ENCODE measurements at regions not wholly inside any gene's neighbourhood (a gene's known extent, or its start where the extent isn't known, plus 50 kb on each side); places are given as distances from the start of the nearest gene placed in this dataset.
"Not testable (repeated sequence)": the region's sequence is repeated elsewhere in the genome, so short reads cannot be mapped to it uniquely, and the experiment has no call there.

DNA sequence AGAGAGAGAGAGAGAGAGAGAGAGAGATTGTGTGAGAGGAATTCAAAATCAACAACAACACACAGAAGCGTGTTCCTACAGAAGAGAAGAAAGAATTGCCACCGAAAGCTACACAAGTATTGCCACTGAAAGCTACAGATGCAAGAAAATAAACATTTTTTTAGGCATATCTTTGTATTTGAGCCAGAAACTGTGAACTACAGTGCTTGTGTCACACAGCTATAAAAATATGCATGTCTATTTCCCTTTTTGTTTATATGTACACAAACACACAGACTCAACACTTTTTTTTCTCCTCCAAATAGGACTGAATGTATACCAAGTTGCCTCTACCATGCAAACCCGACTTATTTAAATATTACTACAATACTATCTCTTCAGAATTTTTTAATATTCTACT is 290.4 kb downstream of the SLITRK5 start:
- intact Hi-C loops (cut with micrococcal nuclease), result no loop called here
- Histone ChIP-seq H3K4me1 (no peaks in the 10 kb centered on the region), H3K27ac (replicated peaks) (no peak overlapping the region), H3K27me3 (ENCODE audit: low read depth) (no peaks in the 10 kb centered on the region), H3K4me3 (no peak overlapping the region), H3K36me3 (no peaks in the 10 kb centered on the region), H3K9me3 (replicated peaks) (no peaks in the 10 kb centered on the region)
- no peak for DNase-seq
- TF ChIP-seq, protein P1, sequence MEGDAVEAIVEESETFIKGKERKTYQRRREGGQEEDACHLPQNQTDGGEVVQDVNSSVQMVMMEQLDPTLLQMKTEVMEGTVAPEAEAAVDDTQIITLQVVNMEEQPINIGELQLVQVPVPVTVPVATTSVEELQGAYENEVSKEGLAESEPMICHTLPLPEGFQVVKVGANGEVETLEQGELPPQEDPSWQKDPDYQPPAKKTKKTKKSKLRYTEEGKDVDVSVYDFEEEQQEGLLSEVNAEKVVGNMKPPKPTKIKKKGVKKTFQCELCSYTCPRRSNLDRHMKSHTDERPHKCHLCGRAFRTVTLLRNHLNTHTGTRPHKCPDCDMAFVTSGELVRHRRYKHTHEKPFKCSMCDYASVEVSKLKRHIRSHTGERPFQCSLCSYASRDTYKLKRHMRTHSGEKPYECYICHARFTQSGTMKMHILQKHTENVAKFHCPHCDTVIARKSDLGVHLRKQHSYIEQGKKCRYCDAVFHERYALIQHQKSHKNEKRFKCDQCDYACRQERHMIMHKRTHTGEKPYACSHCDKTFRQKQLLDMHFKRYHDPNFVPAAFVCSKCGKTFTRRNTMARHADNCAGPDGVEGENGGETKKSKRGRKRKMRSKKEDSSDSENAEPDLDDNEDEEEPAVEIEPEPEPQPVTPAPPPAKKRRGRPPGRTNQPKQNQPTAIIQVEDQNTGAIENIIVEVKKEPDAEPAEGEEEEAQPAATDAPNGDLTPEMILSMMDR (IDR thresholded peaks at IDR 0.05; ENCODE audit: borderline replicate concordance), result no peak

GRCh38 chr13:87972568-87972967 is 301.4 kb downstream of the SLITRK5 start:
- Histone ChIP-seq H3K27me3 (ENCODE audit: low read depth) (no peaks in the 10 kb centered on the region), H3K36me3 (no peaks in the 10 kb centered on the region), H3K9me3 (replicated peaks) (no peaks in the 10 kb centered on the region), H3K27ac (replicated peaks) (no peak overlapping the region), H3K4me1 (no peaks in the 10 kb centered on the region), H3K4me3 (no peak overlapping the region)
- intact Hi-C loops (cut with micrococcal nuclease), result no loop called here
- TF ChIP-seq, protein P1 (IDR thresholded peaks at IDR 0.05; ENCODE audit: borderline replicate concordance), result no peak
- no peak for DNase-seq

GRCh38 chr13:87975035-87975434 is 303.9 kb downstream of the SLITRK5 start:
- no peak overlapping the region for H3K27ac ChIP-seq (replicated peaks)
- intact Hi-C loops (cut with micrococcal nuclease), result no loop called here
- TF ChIP-seq, protein P1 (IDR thresholded peaks at IDR 0.05; ENCODE audit: borderline replicate concordance), result no peak

GRCh38 chr13:87976650-87977049 is 305.5 kb downstream of the SLITRK5 start:
- DNase-seq; H3K4me1 ChIP-seq; H3K36me3 ChIP-seq; H3K27ac ChIP-seq (replicated peaks); H3K4me3 ChIP-seq; H3K27me3 ChIP-seq (ENCODE audit: low read depth); H3K9me3 ChIP-seq (replicated peaks); intact Hi-C loops (cut with micrococcal nuclease): not testable (repeated sequence)

More at GRCh38 chr13:87975035-87975434, 303.9 kb downstream of the SLITRK5 start:
- Histone ChIP-seq H3K9me3 (replicated peaks) (no peaks in the 10 kb centered on the region), H3K4me1 (no peaks in the 10 kb centered on the region), H3K36me3 (no peaks in the 10 kb centered on the region), H3K27me3 (ENCODE audit: low read depth) (no peaks in the 10 kb centered on the region), H3K4me3 (no peak overlapping the region)
- no peak for DNase-seq

- no peak for DNase-seq
- no peaks in the 10 kb centered on the region for H3K4me1 ChIP-seq
- intact Hi-C loops (cut with micrococcal nuclease), result no loop called here
- H3K4me3 ChIP-seq, result no peak overlapping the region
- H3K9me3 ChIP-seq (replicated peaks), result peaks cover 3% of the 10 kb centered on the region
- H3K27me3 ChIP-seq (ENCODE audit: low read depth), result no peaks in the 10 kb centered on the region
- TF ChIP-seq, protein P1 (IDR thresholded peaks at IDR 0.05; ENCODE audit: borderline replicate concordance), result no peak
- H3K27ac ChIP-seq (replicated peaks), result no peak overlapping the region
- H3K36me3 ChIP-seq, result no peaks in the 10 kb centered on the region
These were observed 310.2 kb downstream of the SLITRK5 start for GRCh38 chr13:87981416-87981815.

GRCh38 chr13:87982400-87982799 is 311.2 kb downstream of the SLITRK5 start:
- no peak for DNase-seq
- Histone ChIP-seq H3K36me3 (no peaks in the 10 kb centered on the region), H3K4me3 (no peak overlapping the region), H3K4me1 (no peaks in the 10 kb centered on the region), H3K27me3 (ENCODE audit: low read depth) (no peaks in the 10 kb centered on the region), H3K27ac (replicated peaks) (no peak overlapping the region), H3K9me3 (replicated peaks) (peaks cover 3% of the 10 kb centered on the region)
- TF ChIP-seq, protein P1 (IDR thresholded peaks at IDR 0.05; ENCODE audit: borderline replicate concordance), result no peak
- intact Hi-C loops (cut with micrococcal nuclease), result no loop called here

Measured in left ventricle myocardium inferior (tissue), 1 donor.